OCI-LY7 (cell line): ENCODE measurements at regions not wholly inside any gene's neighbourhood (a gene's known extent, or its start where the extent isn't known, plus 50 kb on each side); places are given as distances from the start of the nearest gene placed in this dataset.

Experiments used
- EZH2phosphoT487 ChIP-seq: fragments of 200-600 bp; sonication (generic); IDR thresholded peaks from 2 replicates; pipeline ENCODE4 v1.6.1; 2018; ENCODE audit warnings: low read depth, borderline replicate concordance, mild to moderate bottlenecking, mixed run types, antibody characterized with exemption, low read length, moderate library complexity, mixed read lengths
- TF ChIP-seq, protein P1 (sequence below): fragments of 200-600 bp; sonication (generic); conservative IDR thresholded peaks from 2 replicates; pipeline ENCODE4 v1.5.1; 2014; ENCODE audit warnings: mild to moderate bottlenecking, antibody characterized with exemption, low read length, moderate library complexity, mixed read lengths

DNA sequence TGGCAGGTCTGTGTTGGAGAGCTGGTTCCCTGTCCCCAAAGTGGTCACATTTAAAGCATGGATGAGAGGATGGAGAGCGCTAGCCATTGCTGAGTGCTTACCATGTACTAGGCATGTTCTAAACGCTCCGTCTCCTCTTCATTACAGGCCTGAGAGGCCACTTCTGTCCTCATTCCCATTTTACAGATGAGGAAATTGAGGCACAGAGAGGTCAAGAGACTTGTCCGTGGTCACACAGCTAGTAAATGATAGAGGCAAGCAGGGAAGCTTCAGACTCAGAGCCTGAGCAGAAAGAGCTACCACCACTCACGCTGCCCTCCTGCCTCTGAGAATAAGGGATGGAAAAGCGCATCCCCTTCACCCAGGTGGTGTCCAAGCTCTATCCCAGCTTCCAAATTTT, 64.3 kb downstream of the SLC25A47 start:
- TF ChIP-seq, protein P1, sequence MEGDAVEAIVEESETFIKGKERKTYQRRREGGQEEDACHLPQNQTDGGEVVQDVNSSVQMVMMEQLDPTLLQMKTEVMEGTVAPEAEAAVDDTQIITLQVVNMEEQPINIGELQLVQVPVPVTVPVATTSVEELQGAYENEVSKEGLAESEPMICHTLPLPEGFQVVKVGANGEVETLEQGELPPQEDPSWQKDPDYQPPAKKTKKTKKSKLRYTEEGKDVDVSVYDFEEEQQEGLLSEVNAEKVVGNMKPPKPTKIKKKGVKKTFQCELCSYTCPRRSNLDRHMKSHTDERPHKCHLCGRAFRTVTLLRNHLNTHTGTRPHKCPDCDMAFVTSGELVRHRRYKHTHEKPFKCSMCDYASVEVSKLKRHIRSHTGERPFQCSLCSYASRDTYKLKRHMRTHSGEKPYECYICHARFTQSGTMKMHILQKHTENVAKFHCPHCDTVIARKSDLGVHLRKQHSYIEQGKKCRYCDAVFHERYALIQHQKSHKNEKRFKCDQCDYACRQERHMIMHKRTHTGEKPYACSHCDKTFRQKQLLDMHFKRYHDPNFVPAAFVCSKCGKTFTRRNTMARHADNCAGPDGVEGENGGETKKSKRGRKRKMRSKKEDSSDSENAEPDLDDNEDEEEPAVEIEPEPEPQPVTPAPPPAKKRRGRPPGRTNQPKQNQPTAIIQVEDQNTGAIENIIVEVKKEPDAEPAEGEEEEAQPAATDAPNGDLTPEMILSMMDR, result no peak
- no peak for TF ChIP-seq EZH2phosphoT487
